Large intestine (tissue), 3 donors: ENCODE measurements at regions not wholly inside any gene's neighbourhood (a gene's known extent, or its start where the extent isn't known, plus 50 kb on each side); places are given as distances from the start of the nearest gene placed in this dataset.

ENCODE experiments used
- DNase-seq, 2 donors: peaks; one replicate each; pipeline versions ENCODE4 v3.0.0 to v3.0.0-alpha.2; 2013
- H3K27ac ChIP-seq: one replicate; pipeline ENCODE4 v1.5.1; 2013; ENCODE audit warnings: low read length
- H3K27me3 ChIP-seq: 2 replicates; pipeline ENCODE4 v1.6.1; 2013; ENCODE audit warnings: low read length; ENCODE audit not compliant: control insufficient read depth, insufficient read depth
- H3K36me3 ChIP-seq: 2 replicates; pipeline ENCODE4 v1.6.1; 2013; ENCODE audit warnings: low read length; ENCODE audit not compliant: control insufficient read depth, insufficient read depth
- H3K4me1 ChIP-seq: one replicate; pipeline ENCODE4 v1.6.1; 2013; ENCODE audit warnings: low read length; ENCODE audit not compliant: control insufficient read depth, insufficient read depth
- H3K4me3 ChIP-seq: one replicate; pipeline ENCODE4 v1.5.1; 2013; ENCODE audit warnings: low read length
- H3K9me3 ChIP-seq: one replicate; pipeline ENCODE4 v1.6.1; 2013; ENCODE audit warnings: mild to moderate bottlenecking, low read depth, low read length, moderate library complexity; ENCODE audit not compliant: control insufficient read depth
- WGBS: methylation state at CpG from one replicate; pipeline ENCODE4 v1.1.5; 2013; ENCODE audit warnings: low lambda C conversion rate; ENCODE audit not compliant: insufficient coverage; 5-methylcytosine and 5-hydroxymethylcytosine counted together

GRCh38 chr3:148197061-148197460, 500.6 kb upstream of the AGTR1 start:
- H3K4me1 ChIP-seq = no peaks in the 10 kb centered on the region
- DNase-seq = no peak
- no peak overlapping the region for H3K4me3 ChIP-seq
- no peaks in the 10 kb centered on the region for H3K27me3 ChIP-seq
- no peaks in the 10 kb centered on the region for H3K9me3 ChIP-seq
- H3K36me3 ChIP-seq = no peaks in the 10 kb centered on the region
- no peak overlapping the region for H3K27ac ChIP-seq
- 80% methylated on average over 1 of the region's 3 CpGs for whole genome bisulfite sequencing

DNA sequence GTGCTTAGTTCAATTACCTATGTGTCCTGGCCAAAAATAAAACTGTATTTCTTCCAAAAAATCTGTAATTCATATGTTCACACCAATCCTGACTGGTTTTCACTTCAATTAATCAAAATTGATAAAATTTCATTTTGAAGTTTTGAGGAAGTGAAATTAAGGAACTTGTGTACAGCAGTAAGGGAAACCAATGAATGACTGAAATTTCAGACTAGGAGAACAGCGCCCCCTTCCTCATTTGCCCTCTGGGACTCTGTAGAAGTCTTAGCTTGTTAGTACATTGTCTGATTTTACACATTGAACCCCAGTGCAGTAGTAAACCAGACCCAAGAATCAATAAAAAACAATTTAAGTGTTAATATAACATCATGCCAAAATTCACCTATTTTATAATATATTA, 495.3 kb upstream of the AGTR1 start:
- no peak for DNase-seq
- H3K4me1 ChIP-seq = no peaks in the 10 kb centered on the region
- no peaks in the 10 kb centered on the region for H3K36me3 ChIP-seq
- WGBS = no CpG with 5 or more reads among the region's 1 CpG
- no peak overlapping the region for H3K27ac ChIP-seq
- H3K9me3 ChIP-seq = no peaks in the 10 kb centered on the region
- no peak overlapping the region for H3K4me3 ChIP-seq
- H3K27me3 ChIP-seq = no peaks in the 10 kb centered on the region

DNA sequence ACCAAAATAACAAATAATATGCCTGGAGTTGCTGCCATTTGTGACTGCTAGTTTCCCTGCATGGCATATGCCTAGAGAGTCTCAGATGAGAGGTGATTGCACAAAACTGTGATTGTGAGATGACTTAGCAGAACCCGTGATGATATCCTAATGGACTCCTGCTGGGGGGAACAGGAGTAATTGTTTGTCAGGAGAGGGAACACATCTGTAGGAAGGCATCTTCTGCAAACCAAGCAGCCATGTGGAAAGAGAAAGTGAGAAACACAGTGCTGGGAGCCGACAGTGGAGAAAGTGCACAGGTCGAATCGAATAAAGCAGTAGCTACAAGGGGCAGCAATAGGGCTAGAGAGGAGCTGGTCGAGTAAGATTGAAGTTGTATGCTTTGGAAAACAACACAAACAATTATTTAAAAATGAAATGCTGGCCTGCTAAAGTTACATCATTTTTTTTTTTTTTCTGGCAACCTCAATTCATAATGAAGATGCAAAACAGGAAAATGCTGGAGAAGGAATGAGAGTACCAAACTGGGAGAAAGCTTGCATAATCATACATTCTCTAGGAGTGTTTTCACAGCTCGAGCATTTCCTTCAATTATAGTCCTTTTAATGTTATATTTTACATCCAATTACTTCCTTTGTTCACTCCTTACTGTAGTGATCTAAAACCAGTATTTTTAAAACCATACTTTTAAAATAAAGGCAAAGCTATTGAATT, 494.2 kb upstream of the AGTR1 start:
- H3K36me3 ChIP-seq = no peaks in the 10 kb centered on the region
- WGBS = 66% methylated on average over 5 of the region's 6 CpGs
- H3K27ac ChIP-seq = no peak overlapping the region
- no peaks in the 10 kb centered on the region for H3K4me1 ChIP-seq
- H3K27me3 ChIP-seq = no peaks in the 10 kb centered on the region
- DNase-seq = no peak
- no peak overlapping the region for H3K4me3 ChIP-seq
- no peaks in the 10 kb centered on the region for H3K9me3 ChIP-seq

GRCh38 chr3:148204131-148204530, 493.6 kb upstream of the AGTR1 start:
- no peak for DNase-seq

DNA sequence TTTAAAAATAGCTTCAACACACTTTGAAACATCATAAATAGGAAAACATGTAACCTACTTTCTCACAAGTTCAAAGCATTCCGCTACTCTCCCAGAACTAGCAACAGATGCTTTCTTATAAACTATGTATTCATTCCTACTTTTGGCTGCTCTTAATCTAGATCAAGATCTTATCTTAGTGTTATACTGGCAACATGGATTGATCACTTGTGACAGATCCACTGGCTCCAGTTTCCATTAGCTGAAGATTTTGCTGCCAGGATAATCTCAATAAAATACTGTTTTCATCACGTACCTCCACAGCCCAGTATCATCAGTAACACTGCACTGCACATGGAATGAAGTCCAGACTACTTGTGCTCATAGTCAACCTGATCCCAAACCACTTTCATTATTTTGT, 491.7 kb upstream of the AGTR1 start:
- Histone ChIP-seq H3K4me1 (no peaks in the 10 kb centered on the region), H3K4me3 (no peak overlapping the region), H3K27ac (no peak overlapping the region), H3K27me3 (no peaks in the 10 kb centered on the region), H3K9me3 (no peaks in the 10 kb centered on the region), H3K36me3 (no peaks in the 10 kb centered on the region)
- no peak for DNase-seq
- no CpG with 5 or more reads among the region's 2 CpGs for WGBS

More at GRCh38 chr3:148204131-148204530, 493.6 kb upstream of the AGTR1 start:
- H3K36me3 ChIP-seq = no peaks in the 10 kb centered on the region
- H3K9me3 ChIP-seq = no peaks in the 10 kb centered on the region
- H3K4me3 ChIP-seq = no peak overlapping the region
- WGBS = 57% methylated on average over 1 of the region's 1 CpG
- no peaks in the 10 kb centered on the region for H3K4me1 ChIP-seq
- H3K27me3 ChIP-seq = no peaks in the 10 kb centered on the region
- H3K27ac ChIP-seq = no peak overlapping the region

- no peak for DNase-seq
- Histone ChIP-seq H3K36me3 (no peaks in the 10 kb centered on the region), H3K4me1 (no peaks in the 10 kb centered on the region), H3K4me3 (no peak overlapping the region), H3K27ac (no peak overlapping the region), H3K27me3 (no peaks in the 10 kb centered on the region), H3K9me3 (no peaks in the 10 kb centered on the region)
- 75% methylated on average over 1 of the region's 1 CpG for whole genome bisulfite sequencing
These were observed 491.3 kb upstream of the AGTR1 start for GRCh38 chr3:148206446-148206845.

- Histone ChIP-seq H3K4me1 (peaks cover 4% of the 10 kb centered on the region), H3K36me3 (no peaks in the 10 kb centered on the region), H3K27me3 (no peaks in the 10 kb centered on the region), H3K27ac (no peak overlapping the region), H3K9me3 (no peaks in the 10 kb centered on the region), H3K4me3 (no peak overlapping the region)
- no peak for DNase-seq
These were observed 488.7 kb upstream of the AGTR1 start for GRCh38 chr3:148208975-148209374.

DNA sequence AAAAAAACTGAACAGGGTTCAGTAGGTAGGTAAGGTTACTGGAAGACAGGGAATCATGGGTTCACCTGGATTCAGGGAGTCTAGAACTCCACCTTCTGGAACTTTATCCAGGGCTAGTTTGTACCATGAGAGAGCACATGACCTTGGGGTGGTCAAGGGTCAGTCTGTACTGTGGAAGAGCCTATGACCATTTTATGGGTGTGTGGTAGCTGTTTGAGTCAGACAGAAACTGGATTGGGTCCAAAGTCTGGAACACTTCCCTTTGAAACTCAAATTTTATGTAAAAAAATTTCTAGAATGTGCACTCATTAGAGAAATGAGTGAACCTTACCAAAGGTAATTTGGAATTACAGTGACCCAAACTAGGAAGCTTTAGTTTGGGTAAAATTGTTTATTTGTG, 486.0 kb upstream of the AGTR1 start:
- Histone ChIP-seq H3K4me3 (no peak overlapping the region), H3K4me1 (peaks cover 4% of the 10 kb centered on the region), H3K27ac (peak overlapping the region; percentile 74), H3K9me3 (no peaks in the 10 kb centered on the region), H3K27me3 (no peaks in the 10 kb centered on the region), H3K36me3 (no peaks in the 10 kb centered on the region)
- DNase-seq = peak; percentile 92 to 94

- 80% methylated on average over 1 of the region's 3 CpGs for WGBS
- Histone ChIP-seq H3K4me1 (peaks cover 4% of the 10 kb centered on the region), H3K27me3 (no peaks in the 10 kb centered on the region), H3K27ac (no peak overlapping the region), H3K9me3 (no peaks in the 10 kb centered on the region), H3K36me3 (no peaks in the 10 kb centered on the region), H3K4me3 (no peak overlapping the region)
- no peak for DNase-seq
These were observed 483.0 kb upstream of the AGTR1 start for GRCh38 chr3:148214705-148215104.

DNA sequence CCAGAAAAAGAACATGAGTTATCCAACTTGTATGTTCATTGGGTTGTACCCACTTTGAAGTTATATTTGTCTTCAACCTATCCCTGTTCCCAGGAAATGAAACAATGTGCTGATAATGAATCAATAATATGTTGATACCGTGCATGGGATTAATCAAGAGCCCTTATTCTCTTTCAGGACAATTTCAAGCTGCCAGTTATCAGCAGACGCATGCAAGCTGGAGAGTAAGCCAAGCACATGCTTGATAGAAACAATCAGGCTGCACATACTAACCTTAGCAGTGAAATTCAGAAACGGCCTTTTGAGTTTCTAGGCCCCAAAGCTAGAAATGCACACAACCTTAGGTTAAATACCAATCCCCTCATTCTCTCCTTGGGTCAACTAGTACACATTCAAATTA, 480.4 kb upstream of the AGTR1 start:
- Histone ChIP-seq H3K36me3 (no peaks in the 10 kb centered on the region), H3K4me1 (peaks cover under 1% of the 10 kb centered on the region), H3K27me3 (no peaks in the 10 kb centered on the region), H3K27ac (no peak overlapping the region), H3K9me3 (no peaks in the 10 kb centered on the region), H3K4me3 (no peak overlapping the region)
- no peak for DNase-seq
- WGBS = no CpG with 5 or more reads among the region's 3 CpGs

DNA sequence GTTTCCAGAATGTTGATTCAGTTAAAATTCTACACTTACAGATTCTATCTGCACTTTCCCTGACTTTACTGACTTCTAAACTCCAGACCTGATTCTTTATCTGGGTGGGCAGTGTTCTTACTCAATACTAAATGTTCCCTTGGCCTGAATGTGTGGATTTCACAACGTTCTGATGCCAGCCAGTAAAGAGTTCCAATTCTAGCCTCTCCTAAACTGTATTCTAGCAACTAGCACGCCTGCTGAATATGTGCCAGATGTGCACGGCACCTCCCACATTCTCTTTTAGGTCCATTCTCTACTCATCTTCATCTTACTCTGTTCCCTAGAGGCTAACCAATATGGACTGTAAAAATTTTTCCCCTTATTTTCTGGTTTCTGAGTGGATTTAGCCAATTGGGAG, 479.5 kb upstream of the AGTR1 start:
- Histone ChIP-seq H3K4me1 (no peaks in the 10 kb centered on the region), H3K4me3 (no peak overlapping the region), H3K9me3 (no peaks in the 10 kb centered on the region), H3K27me3 (no peaks in the 10 kb centered on the region), H3K36me3 (no peaks in the 10 kb centered on the region), H3K27ac (no peak overlapping the region)
- WGBS = 85% methylated on average over 2 of the region's 3 CpGs
- DNase-seq = no peak
